DND-41 (cell line): ENCODE measurements at regions not wholly inside any gene's neighbourhood (a gene's known extent, or its start where the extent isn't known, plus 50 kb on each side); places are given as distances from the start of the nearest gene placed in this dataset.

ENCODE experiments used
- CTCF ChIP-seq: IDR thresholded peaks from 2 replicates; pipeline ENCODE4 v1.5.1; 2012; ENCODE audit warnings: borderline replicate concordance, low read length, moderate library complexity, mild to moderate bottlenecking; ENCODE audit not compliant: poor library complexity, severe bottlenecking; ENCODE audit errors: extremely low read depth
- EZH2 ChIP-seq: IDR thresholded peaks from 3 replicates; pipeline ENCODE4 v1.6.1; 2012; ENCODE audit warnings: borderline replicate concordance, low read depth, mild to moderate bottlenecking, moderate library complexity, low read length, inconsistent platforms; ENCODE audit not compliant: severe bottlenecking

GRCh38 chr3:59527493-59527892 lies 477.7 kb upstream of the CFAP20DC start:
- TF ChIP-seq CTCF (no peak), EZH2 (no peak)
